Left lung (tissue), 4 donors: ENCODE measurements at regions not wholly inside any gene's neighbourhood (a gene's known extent, or its start where the extent isn't known, plus 50 kb on each side); places are given as distances from the start of the nearest gene placed in this dataset.
A peak's percentile ranks its signal among the peaks of the same experiment; 100 is the strongest.

ENCODE experiments used
- ATAC-seq: fragments of 200-7000 bp; cut with Tn5 transposase; one replicate; pipeline ENCODE4 v1.9.1; 2020; ENCODE audit warnings: moderate library complexity
- DNase-seq, 4 donors: peaks; one replicate each; pipeline ENCODE4 v3.0.0-alpha.2; 2013 to 2020
- H3K27ac ChIP-seq, 2 donors: fragments of 200-600 bp; sonication (generic) in 1 of 2; one replicate each; pipeline versions ENCODE4 v1.5.0 to v1.8.0; 2020 to 2021
- H3K27me3 ChIP-seq, 2 donors: fragments of 200-600 bp; sonication (generic) in 1 of 2; one replicate each; pipeline versions ENCODE4 v1.5.0 to v1.8.0; 2020 to 2021
- H3K36me3 ChIP-seq, 2 donors: fragments of 200-600 bp; sonication (generic) in 1 of 2; one replicate each; pipeline versions ENCODE4 v1.5.0 to v1.8.0; 2020 to 2021
- H3K4me1 ChIP-seq, 2 donors: fragments of 200-600 bp; one replicate each; pipeline ENCODE4 v1.8.0; 2021
- H3K4me3 ChIP-seq, 2 donors: fragments of 200-600 bp; sonication (generic) in 1 of 2; one replicate each; pipeline versions ENCODE4 v1.5.0 to v1.8.0; 2020 to 2021; ENCODE audit warnings: mild to moderate bottlenecking in 1 of 2
- H3K9me3 ChIP-seq, 2 donors: fragments of 200-600 bp; sonication (generic) in 1 of 2; one replicate each; pipeline versions ENCODE4 v1.5.0 to v1.8.0; 2020 to 2021
- CTCF ChIP-seq, 2 donors: fragments of 200-600 bp; sonication (generic) in 1 of 2; IDR thresholded peaks; one replicate each; pipeline versions ENCODE4 v1.5.0 to v1.8.0; 2021; ENCODE audit warnings: antibody characterized with exemption in 2 of 2
- intact Hi-C, 2 donors: fragments of 100-400 bp; cut with DNase I; formaldehyde crosslinking; loops; one replicate each; pipeline versions ENCODE4 v1.11.2 to v1.14.2; 2022
- donor health status: DM: no; HTN: yes; CAD: no.
- donor health status: DM: no; HTN: no; CAD: no.

DNA sequence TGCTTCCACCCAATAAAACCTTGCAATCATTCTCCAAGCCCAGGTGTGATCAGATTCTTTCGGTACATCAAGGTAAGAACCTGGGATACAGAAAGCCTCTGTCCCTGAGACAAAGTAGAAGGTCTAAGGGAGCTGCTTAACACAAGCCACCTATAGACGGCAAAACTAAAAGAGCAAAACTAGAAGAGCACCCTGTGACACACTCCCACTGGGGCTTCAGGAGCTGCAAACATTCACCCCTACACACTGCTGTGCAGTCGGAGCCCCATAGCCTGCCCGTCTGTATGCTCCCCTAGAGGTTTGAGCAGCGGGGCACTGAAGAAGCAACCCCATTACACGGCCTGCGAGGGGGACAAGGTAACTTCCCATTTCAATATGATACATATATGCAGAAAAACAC lies 179.6 kb upstream of the CDH9 start:
- no peak for TF ChIP-seq CTCF (IDR thresholded peaks at IDR 0.05)
- no peak for ATAC-seq
- intact Hi-C loops: no loop called here

GRCh38 chr5:27217155-27217956 lies 179.0 kb upstream of the CDH9 start:
- H3K36me3 ChIP-seq: no peaks in the 10 kb centered on the region
- intact Hi-C loops: no loop called here
- H3K4me1 ChIP-seq: no peaks in the 10 kb centered on the region
- H3K27me3 ChIP-seq: no peaks in the 10 kb centered on the region
- DNase-seq (peak in 1 of 4 donors; percentile 19), ATAC-seq (no peak)
- H3K4me3 ChIP-seq: no peak overlapping the region
- H3K27ac ChIP-seq: no peak overlapping the region
- H3K9me3 ChIP-seq: peaks cover 0 to 2% of the 10 kb centered on the region in 2 donors
- TF ChIP-seq CTCF (IDR thresholded peaks at IDR 0.05): no peak

More for the DNA sequence above, 179.6 kb upstream of the CDH9 start:
- H3K4me3 ChIP-seq: no peak overlapping the region
- H3K4me1 ChIP-seq: no peaks in the 10 kb centered on the region
- H3K36me3 ChIP-seq: no peaks in the 10 kb centered on the region
- H3K9me3 ChIP-seq: peaks cover 0 to 2% of the 10 kb centered on the region in 2 donors
- no peaks in the 10 kb centered on the region for H3K27me3 ChIP-seq
- DNase-seq: no peak
- no peak overlapping the region for H3K27ac ChIP-seq

DNA sequence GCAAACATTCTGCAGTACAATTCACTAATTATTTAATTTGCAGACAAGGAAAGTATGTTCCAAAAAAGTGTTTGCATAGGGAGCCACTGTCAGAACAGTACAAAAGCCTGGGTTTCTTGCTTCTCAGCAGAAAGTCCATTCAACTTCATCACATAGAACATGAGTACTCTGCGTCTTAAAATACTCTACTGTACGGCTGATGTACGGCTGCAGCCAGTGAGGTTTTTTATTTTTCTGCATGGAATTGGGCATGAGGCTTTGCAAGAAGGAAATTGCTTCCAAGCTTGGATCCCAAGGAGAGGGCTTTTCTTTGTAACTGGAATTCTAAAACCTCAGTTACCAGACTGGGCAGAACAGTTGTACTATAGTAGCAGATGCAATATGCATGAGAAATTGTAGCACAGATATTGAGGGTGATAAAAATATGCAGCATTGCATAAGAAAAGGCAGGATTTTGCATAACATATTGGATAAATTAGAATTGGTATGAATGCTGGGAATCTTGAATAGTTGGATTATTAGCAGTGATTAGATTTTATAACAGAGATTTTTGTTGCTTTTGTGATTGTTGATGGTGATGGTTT lies 178.1 kb upstream of the CDH9 start:
- H3K27me3 ChIP-seq: no peaks in the 10 kb centered on the region
- no peak for DNase-seq
- no peak overlapping the region for H3K4me3 ChIP-seq
- no peak for ATAC-seq
- TF ChIP-seq CTCF (IDR thresholded peaks at IDR 0.05): no peak
- no peaks in the 10 kb centered on the region for H3K4me1 ChIP-seq
- no peaks in the 10 kb centered on the region for H3K36me3 ChIP-seq
- no peak overlapping the region for H3K27ac ChIP-seq
- H3K9me3 ChIP-seq: peaks cover 0 to 2% of the 10 kb centered on the region in 2 donors
- intact Hi-C loops: no loop called here

GRCh38 chr5:27208051-27208450 lies 169.7 kb upstream of the CDH9 start:
- H3K27ac ChIP-seq: no peak overlapping the region
- no peak for TF ChIP-seq CTCF (IDR thresholded peaks at IDR 0.05)
- intact Hi-C loops: no loop called here
- H3K4me3 ChIP-seq: no peak overlapping the region
- DNase-seq: no peak
- H3K27me3 ChIP-seq: no peaks in the 10 kb centered on the region
- no peaks in the 10 kb centered on the region for H3K4me1 ChIP-seq
- ATAC-seq: no peak
- H3K9me3 ChIP-seq: peaks cover 0 to 27% of the 10 kb centered on the region in 2 donors
- no peaks in the 10 kb centered on the region for H3K36me3 ChIP-seq

DNA sequence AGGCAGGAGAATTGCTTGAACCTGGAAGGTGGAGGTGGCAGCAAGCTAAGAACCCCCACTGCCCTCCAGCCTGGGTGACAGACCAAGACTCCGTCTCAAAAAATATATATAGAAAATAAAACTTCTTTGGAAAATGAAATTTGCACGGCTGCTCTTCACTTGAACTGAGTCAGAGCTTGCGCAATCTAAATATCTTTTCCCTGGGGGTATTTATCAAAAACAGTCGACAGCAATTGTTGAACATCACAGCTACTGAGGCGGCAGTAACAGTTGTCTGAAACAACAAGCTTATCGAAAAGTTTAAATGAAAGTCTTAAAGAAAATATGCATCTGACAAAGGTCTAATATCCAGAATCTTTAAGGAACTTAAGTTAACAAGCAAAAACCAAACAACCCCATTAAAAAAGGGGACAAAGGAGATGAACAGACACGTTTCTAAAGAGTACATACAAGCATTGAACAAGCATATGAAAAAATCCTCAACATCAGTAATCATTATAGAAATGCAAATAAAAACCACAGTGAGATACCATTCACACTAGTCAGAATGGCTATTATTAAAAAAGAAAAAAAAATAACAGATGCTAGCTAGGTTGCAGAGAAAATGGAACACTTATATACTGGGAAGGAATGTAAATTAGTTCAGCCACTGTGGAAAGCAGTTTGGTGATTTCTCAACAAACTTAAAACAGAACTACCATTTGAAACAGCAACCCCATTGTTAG lies 153.6 kb upstream of the CDH9 start:
- H3K9me3 ChIP-seq: no peaks in the 10 kb centered on the region
- intact Hi-C loops: no loop called here
- H3K4me1 ChIP-seq: no peaks in the 10 kb centered on the region
- H3K4me3 ChIP-seq: no peak overlapping the region
- no peaks in the 10 kb centered on the region for H3K27me3 ChIP-seq
- DNase-seq (no peak), ATAC-seq (no peak)
- no peaks in the 10 kb centered on the region for H3K36me3 ChIP-seq
- TF ChIP-seq CTCF (IDR thresholded peaks at IDR 0.05): no peak
- no peak overlapping the region for H3K27ac ChIP-seq
